Germinal center (tissue), 1 donor: ENCODE measurements at regions not wholly inside any gene's neighbourhood (a gene's known extent, or its start where the extent isn't known, plus 50 kb on each side); places are given as distances from the start of the nearest gene placed in this dataset.

Experiments used
- DNase-seq: peaks from one replicate; pipeline ENCODE4 v3.0.0; 2012; ENCODE audit warnings: mixed read lengths, low spot score

- no peak for DNase-seq
Measured at GRCh38 chr4:110959041-110959643, 336.3 kb upstream of the PITX2 start.

DNA sequence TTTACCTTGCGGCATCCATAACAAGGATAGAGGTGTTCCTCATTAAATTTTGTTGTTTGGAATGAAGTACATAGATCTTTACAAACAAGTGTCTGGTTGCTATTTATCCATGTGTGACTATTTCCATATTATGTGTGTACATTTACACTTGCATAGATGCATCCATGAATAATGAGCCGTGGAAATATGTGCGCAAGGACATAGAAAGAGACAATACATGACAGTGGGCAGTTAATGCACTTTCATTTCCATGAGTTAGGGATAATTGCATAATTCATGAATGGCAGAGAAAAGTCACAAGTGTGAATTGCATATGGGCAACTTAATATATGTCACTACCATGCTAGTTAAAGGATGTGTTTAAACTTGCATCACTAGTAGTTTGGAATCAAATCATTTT lies 338.2 kb upstream of the PITX2 start:
- no peak for DNase-seq

DNA sequence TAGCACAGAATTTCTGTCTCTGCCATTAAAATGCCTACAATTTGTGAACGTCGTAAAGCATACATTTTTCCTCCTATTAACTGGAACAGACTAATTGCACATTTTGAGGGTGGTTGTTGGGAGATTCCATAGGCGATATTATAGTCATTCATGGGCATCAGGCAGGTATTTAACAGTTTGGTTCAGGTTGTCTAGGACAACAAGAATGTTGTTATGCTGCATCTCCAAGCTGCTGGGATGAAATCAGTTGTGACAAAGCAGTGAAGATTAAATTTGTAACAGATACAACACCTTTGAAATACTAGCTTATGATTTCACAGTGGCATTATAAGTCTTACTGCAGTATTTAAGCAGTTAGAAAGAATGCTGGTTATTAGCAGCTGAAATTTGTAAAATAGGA lies 339.7 kb upstream of the PITX2 start:
- DNase-seq, result no peak

DNA sequence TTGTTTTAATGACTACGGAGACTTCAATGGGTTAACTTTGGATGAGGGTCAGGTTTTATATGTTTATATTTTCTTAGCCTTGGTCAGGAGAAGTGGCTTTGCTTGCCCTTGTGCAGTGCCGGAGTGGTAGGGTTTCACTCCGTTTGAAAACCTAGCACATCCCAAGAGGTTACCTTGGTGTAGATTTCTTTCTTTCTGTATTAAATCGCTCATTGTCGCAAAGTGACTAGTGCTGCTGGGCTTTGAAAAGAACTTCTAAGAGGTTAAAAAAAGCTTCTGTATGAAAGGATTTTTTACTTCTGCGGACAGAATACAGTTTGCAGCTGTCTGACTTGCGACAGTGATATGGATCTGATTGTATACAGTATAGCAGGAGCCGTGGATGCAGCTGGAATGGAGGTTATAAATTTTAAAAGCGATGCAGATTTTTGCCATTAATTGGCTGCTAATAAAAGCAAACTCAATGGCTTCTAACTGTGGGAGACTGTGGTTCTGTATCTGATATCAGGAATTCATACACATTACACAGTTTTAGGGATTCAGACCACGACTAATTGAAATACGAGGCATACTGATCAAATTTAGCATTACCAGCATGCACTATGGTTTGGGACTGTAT lies 340.9 kb upstream of the PITX2 start:
- no peak for DNase-seq

- DNase-seq, result no peak
Measured at GRCh38 chr4:110967936-110968335, 345.1 kb upstream of the PITX2 start.

DNA sequence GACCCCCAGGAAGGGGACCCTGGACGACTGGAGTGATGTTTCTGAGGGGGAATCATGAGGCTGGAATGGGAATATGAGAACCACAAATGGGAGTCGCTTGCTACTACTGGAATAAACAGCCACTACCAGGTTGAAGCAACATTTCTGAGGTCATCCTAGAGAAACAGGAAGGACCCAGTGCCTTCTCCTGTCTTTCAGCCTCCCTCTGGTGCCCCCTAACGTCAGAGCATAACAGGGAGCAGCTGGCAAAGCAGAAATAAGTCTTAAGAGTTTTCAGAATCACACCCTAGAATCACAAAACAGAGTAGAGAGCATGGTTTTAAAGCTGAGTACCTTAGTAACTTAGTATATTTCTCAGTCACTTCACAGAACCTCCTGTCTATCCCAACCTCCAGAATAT lies 347.8 kb upstream of the PITX2 start:
- DNase-seq, result peak; percentile 2

DNA sequence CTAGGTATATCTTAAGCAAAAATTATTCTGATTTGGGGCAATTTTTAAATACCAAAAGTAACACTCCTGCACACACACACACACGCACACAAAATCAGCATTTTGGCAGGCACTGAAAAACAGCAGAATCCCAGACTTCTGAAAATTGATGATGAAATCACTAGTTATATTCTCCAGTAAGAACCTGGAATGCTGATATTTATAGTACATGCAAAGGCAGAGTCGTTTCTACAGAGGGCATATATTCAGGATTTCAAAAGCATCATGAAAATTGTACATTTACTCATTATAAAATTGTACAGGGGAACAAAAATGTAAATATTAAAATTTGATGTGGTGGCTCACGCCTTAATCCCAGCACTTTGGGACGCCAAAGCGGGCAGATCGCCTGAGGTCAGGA lies 352.5 kb upstream of the PITX2 start:
- no peak for DNase-seq

- no peak for DNase-seq
Measured at GRCh38 chr4:110977554-110977953, 354.7 kb upstream of the PITX2 start.

DNA sequence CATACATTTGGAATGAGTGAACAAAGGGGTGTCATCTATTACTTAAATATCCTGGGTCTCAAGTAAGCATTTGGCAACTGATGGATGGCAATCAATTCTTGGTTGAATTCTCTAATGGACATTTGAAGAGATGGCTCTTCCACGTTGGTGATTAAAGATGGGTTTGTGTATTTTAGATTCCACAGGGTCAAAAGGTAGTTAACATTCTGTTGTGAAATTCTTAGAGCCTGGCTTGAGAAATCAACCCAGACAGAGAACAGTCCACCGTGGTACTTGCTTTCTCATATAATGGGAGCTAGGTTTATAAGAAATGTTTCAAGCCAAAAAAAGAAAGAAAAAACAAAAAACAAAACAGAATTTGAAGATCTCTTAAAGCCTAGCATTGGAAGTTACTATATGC lies 355.9 kb upstream of the PITX2 start:
- DNase-seq, result no peak

GRCh38 chr4:110982486-110982885 lies 359.6 kb upstream of the PITX2 start:
- DNase-seq, result no peak

- no peak for DNase-seq
Measured at GRCh38 chr4:110988722-110989121, 365.8 kb upstream of the PITX2 start.

DNA sequence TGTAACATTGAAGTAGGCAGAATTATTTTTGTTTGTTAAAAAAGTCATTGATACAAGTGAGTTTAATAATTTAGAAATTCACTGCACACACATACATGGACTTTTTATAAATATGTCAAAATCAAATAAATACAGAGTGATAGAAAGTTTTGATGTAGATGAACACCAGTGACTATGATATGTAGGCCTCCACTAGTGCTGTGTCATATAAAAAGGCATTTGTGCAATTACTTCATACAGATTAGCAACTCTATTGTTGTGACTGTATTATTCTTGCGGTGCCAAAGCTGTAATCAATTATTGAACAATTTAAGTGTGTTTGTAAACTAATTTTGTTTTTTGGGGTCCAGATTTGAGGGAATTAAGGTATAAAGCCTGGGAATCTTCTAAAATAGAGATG lies 366.2 kb upstream of the PITX2 start:
- DNase-seq, result no peak

GRCh38 chr4:110994781-110995180 lies 371.9 kb upstream of the PITX2 start:
- DNase-seq, result no peak

- no peak for DNase-seq
Measured at GRCh38 chr4:110998320-110998719, 375.4 kb upstream of the PITX2 start.

- no peak for DNase-seq
Measured at GRCh38 chr4:111011458-111011857, 388.6 kb upstream of the PITX2 start.

DNA sequence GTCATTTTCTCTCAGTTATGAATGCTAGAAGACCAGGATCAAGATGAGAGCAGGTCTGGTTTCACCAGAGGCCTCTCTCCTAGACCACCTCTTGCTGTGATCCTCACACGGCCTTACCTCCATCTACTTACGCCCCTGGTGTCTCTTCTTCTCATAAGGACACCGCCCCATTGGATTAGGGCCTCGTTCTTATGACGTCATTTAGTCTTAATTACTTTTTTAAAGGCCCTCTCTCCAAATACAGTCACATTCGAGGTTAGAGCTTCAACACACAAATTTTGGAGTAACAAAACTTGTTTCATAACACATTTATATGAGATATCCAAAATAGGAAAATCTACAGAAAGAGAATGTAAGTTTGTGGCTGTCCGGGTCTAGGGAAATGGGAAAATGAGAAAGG lies 391.0 kb upstream of the PITX2 start:
- no peak for DNase-seq

DNA sequence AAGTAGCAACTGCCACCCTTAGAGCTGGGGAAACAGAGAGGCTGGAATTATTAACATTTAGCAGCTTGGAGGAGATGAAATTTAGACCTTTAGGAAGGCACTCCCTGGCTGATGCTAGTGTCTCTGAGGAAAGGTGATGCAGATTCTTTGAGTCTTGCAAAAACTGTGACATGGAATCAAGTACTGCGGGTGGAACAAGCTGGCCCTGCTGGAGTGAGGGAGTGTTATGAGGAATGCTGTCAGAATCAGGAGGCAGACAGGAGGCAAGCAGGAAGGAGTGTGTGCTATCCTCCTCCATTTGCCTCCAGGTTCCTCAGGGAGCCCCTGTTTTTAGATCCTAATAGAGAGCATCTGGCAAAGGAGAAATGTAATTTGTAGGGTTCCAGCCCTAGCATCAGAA lies 391.7 kb upstream of the PITX2 start:
- no peak for DNase-seq

- DNase-seq, result no peak
Measured at GRCh38 chr4:111016416-111016815, 393.5 kb upstream of the PITX2 start.

DNA sequence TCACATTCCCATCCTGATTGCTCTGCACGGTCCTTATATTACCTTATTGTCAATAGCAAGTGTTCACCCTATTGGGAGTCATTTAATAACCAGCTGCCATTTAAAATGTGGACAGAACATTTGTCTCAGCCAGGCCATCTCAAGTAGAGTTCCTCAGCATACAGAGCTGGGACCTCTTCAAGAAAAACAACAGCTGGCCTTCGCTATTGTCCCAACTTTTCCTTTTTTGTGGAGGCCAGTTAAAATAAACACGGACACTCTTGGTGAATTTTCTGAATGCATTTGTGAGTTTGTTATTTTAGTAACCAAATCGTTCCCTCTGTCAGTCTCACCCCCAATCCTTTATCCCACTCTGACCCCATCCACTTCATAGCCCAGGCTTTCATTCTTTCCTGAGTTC lies 395.3 kb upstream of the PITX2 start:
- no peak for DNase-seq

DNA sequence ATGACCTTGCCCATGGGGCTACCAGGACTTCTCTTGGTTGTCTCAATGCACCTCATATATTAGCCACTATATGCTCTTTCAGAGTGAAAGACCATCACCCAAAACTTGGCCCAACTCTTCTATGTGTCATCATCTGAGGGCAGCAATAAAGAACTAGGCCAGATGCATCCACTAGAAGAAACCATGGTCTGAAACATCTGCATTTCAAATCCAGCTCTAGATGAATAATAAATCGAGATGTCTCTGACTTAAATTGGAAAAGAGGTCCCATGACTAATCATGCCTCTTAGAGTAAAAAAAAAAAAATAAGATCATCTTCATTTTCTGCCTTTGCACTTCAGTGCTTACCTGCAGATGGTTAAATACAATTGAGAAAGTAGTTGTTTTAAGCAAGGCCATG lies 397.6 kb upstream of the PITX2 start:
- DNase-seq, result no peak

GRCh38 chr4:111020961-111021360 lies 398.1 kb upstream of the PITX2 start:
- DNase-seq, result no peak

DNA sequence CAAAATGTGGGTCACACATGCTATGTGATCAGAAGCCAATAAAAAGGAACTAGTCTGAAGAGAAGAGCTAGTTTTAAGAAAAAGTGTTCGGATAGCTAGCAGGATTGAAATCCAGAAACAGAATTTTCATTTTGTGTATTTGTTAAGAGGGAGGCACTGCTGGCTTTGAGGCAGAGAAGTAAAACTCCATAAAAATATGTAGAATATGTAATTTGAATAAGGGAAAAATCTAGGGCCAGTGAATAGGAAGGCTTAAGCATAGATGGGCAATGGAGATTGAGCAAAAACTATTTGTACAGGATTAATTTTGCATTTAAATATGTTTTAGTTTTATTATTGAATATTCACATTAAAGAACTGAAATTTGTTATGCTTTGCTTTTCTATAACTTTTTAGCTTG lies 399.9 kb upstream of the PITX2 start:
- DNase-seq, result no peak

DNA sequence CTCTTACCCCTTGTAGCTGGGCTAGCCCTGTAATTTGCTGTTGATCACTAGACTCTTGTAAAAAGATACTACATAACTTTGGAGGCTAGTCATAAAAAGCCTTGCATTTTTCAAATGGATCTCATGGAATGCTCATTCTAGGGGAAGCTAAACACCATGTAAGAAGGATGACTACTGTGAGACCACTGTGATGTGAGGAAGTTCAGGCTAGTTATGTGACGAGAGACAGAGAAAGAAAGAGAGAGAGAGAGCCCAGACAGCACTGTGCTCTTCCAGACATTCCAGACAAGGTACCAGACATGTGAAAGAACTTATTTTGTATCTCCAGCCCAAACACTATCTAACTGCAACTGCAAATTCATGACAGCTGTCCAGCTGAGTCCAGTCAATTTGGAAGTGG lies 404.6 kb upstream of the PITX2 start:
- DNase-seq, result no peak

GRCh38 chr4:111028795-111029194 lies 405.9 kb upstream of the PITX2 start:
- no peak for DNase-seq
